ENCODE measurements at regions not wholly inside any gene's neighbourhood (a gene's known extent, or its start where the extent isn't known, plus 50 kb on each side); places are given as distances from the start of the nearest gene placed in this dataset.
"Not testable (repeated sequence)": the region's sequence is repeated elsewhere in the genome, so short reads cannot be mapped to it uniquely, and the experiment has no call there.

- Histone ChIP-seq H2AFZ (ENCODE audit: low read depth, low read length, severe bottlenecking) (no peak overlapping the region), H3K27me3 (ENCODE audit: low read length) (no peaks in the 10 kb centered on the region), H3K9me2 (replicated peaks; ENCODE audit: insufficient read depth, low read length) (no peaks in the 10 kb centered on the region), H3K9me3 (ENCODE audit: insufficient read depth, low read length) (no peaks in the 10 kb centered on the region), H3K9ac (ENCODE audit: low read length) (no peak overlapping the region), H3K4me3 (ENCODE audit: insufficient read depth, low read length, poor library complexity, severe bottlenecking) (no peak overlapping the region), H3F3A (ENCODE audit: insufficient read depth) (no peaks in the 10 kb centered on the region), H4K20me1 (ENCODE audit: low read depth, low read length) (no peaks in the 10 kb centered on the region), H3K36me3 (ENCODE audit: low read length) (no peaks in the 10 kb centered on the region), H3K27ac (ENCODE audit: low read depth, low read length) (no peak overlapping the region), H3K79me2 (ENCODE audit: insufficient read depth, low read length) (no peaks in the 10 kb centered on the region), H3K4me2 (ENCODE audit: low read depth, low read length, poor library complexity, severe bottlenecking) (no peak overlapping the region)
- TF ChIP-seq EZH2phosphoT487 (conservative IDR thresholded peaks at IDR 0.05; ENCODE audit: low read length) (no peak), CTCF (IDR thresholded peaks at IDR 0.05; ENCODE audit: insufficient read depth, low read length, poor library complexity, severe bottlenecking) (no peak)
Observed at GRCh38 chr1:95643071-95643470, 409.1 kb downstream of the RWDD3 start.

- H3K4me2 ChIP-seq (ENCODE audit: low read depth, low read length, poor library complexity, severe bottlenecking); H3K9me2 ChIP-seq (replicated peaks; ENCODE audit: insufficient read depth, low read length); H3F3A ChIP-seq (ENCODE audit: insufficient read depth); H3K79me2 ChIP-seq (ENCODE audit: insufficient read depth, low read length); H3K9ac ChIP-seq (ENCODE audit: low read length); H3K36me3 ChIP-seq (ENCODE audit: low read length); H3K27me3 ChIP-seq (ENCODE audit: low read length); H3K4me3 ChIP-seq (ENCODE audit: insufficient read depth, low read length, poor library complexity, severe bottlenecking); H3K27ac ChIP-seq (ENCODE audit: low read depth, low read length); H3K9me3 ChIP-seq (ENCODE audit: insufficient read depth, low read length); H4K20me1 ChIP-seq (ENCODE audit: low read depth, low read length); H2AFZ ChIP-seq (ENCODE audit: low read depth, low read length, severe bottlenecking): not testable (repeated sequence)
Observed at GRCh38 chr1:95645126-95645525, 411.1 kb downstream of the RWDD3 start.

GRCh38 chr1:95650631-95651030 lies 416.6 kb downstream of the RWDD3 start:
- H3K4me2 ChIP-seq (ENCODE audit: low read depth, low read length, poor library complexity, severe bottlenecking): no peak overlapping the region
- H4K20me1 ChIP-seq (ENCODE audit: low read depth, low read length): no peaks in the 10 kb centered on the region
- H3K27ac ChIP-seq (ENCODE audit: low read depth, low read length): no peak overlapping the region
- H3K36me3 ChIP-seq (ENCODE audit: low read length): no peaks in the 10 kb centered on the region
- H3K9me3 ChIP-seq (ENCODE audit: insufficient read depth, low read length): no peaks in the 10 kb centered on the region
- H2AFZ ChIP-seq (ENCODE audit: low read depth, low read length, severe bottlenecking): no peak overlapping the region
- TF ChIP-seq EZH2phosphoT487 (conservative IDR thresholded peaks at IDR 0.05; ENCODE audit: low read length) (no peak), CTCF (IDR thresholded peaks at IDR 0.05; ENCODE audit: insufficient read depth, low read length, poor library complexity, severe bottlenecking) (no peak)
- no peak overlapping the region for H3K9ac ChIP-seq (ENCODE audit: low read length)
- H3K4me3 ChIP-seq (ENCODE audit: insufficient read depth, low read length, poor library complexity, severe bottlenecking): no peak overlapping the region
- no peaks in the 10 kb centered on the region for H3K79me2 ChIP-seq (ENCODE audit: insufficient read depth, low read length)
- no peaks in the 10 kb centered on the region for H3F3A ChIP-seq (ENCODE audit: insufficient read depth)
- no peaks in the 10 kb centered on the region for H3K27me3 ChIP-seq (ENCODE audit: low read length)
- no peaks in the 10 kb centered on the region for H3K9me2 ChIP-seq (replicated peaks; ENCODE audit: insufficient read depth, low read length)

- H3K79me2 ChIP-seq (ENCODE audit: insufficient read depth, low read length): no peaks in the 10 kb centered on the region
- no peak overlapping the region for H2AFZ ChIP-seq (ENCODE audit: low read depth, low read length, severe bottlenecking)
- no peaks in the 10 kb centered on the region for H3F3A ChIP-seq (ENCODE audit: insufficient read depth)
- H3K27ac ChIP-seq (ENCODE audit: low read depth, low read length): no peak overlapping the region
- no peaks in the 10 kb centered on the region for H3K27me3 ChIP-seq (ENCODE audit: low read length)
- TF ChIP-seq CTCF (IDR thresholded peaks at IDR 0.05; ENCODE audit: insufficient read depth, low read length, poor library complexity, severe bottlenecking) (no peak), EZH2phosphoT487 (conservative IDR thresholded peaks at IDR 0.05; ENCODE audit: low read length) (no peak)
- H3K4me3 ChIP-seq (ENCODE audit: insufficient read depth, low read length, poor library complexity, severe bottlenecking): no peak overlapping the region
- no peaks in the 10 kb centered on the region for H3K9me3 ChIP-seq (ENCODE audit: insufficient read depth, low read length)
- no peaks in the 10 kb centered on the region for H3K9me2 ChIP-seq (replicated peaks; ENCODE audit: insufficient read depth, low read length)
- H3K36me3 ChIP-seq (ENCODE audit: low read length): no peaks in the 10 kb centered on the region
- H4K20me1 ChIP-seq (ENCODE audit: low read depth, low read length): no peaks in the 10 kb centered on the region
- no peak overlapping the region for H3K9ac ChIP-seq (ENCODE audit: low read length)
- H3K4me2 ChIP-seq (ENCODE audit: low read depth, low read length, poor library complexity, severe bottlenecking): no peak overlapping the region
Observed at GRCh38 chr1:95652423-95652965, 418.5 kb downstream of the RWDD3 start.
